ENCODE measurements at regions not wholly inside any gene's neighbourhood (a gene's known extent, or its start where the extent isn't known, plus 50 kb on each side); places are given as distances from the start of the nearest gene placed in this dataset.

GRCh38 chr13:99861771-99862170, 109.8 kb downstream of the ZIC5 start:
- DNase-seq, result no peak

- DNase-seq, result no peak
Observed at GRCh38 chr13:99860745-99861144, 110.8 kb downstream of the ZIC5 start.

DNA sequence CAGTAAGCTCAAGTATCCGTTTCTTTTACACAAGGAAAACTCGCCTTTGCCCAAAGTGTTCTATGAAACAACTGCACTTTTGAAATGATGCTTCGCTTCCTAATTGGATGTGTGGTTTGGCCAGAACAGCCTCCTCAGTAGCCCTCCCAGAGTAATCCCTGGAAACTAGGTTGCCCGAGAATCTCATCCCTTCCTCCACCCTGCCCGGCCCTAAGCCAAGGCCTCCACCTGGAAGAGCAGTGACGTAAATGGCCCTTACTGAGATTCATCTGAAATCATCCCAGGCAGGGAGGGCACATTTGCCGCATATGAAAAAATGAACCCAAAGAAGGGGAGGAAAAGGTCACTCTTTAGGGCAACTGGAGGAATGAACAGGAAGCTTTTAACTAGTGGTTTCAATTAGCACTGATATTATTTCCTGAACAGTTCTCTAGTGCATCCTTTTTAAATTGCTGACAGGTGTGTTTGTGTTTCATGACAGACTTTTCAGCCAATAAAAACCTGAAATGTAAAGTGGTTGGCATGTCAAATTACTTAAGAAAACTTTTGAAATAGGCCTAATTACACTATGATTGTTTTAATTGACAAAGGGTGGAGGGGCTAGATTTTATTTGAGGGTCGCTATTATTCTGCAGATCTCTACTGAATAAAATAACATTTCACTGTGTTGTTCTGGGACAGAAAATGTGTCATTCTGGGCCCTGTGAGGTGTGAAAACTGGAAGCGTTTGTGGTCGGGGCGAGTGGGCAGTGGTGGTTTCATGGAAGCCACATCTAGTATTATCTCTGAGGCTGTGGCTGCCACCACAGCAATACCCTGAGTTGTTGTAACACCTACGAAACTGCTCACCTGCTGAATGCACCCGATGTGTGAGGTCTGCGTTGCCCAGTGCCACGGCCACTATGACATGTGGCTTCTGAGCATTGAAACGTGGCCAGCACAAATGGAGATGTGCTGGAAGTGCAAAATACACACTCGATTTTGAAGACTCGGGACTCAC, 112.1 kb downstream of the ZIC5 start:
- no peak for DNase-seq

- DNase-seq, result no peak
Observed at GRCh38 chr13:99857738-99858137, 113.8 kb downstream of the ZIC5 start.

- no peak for DNase-seq
Observed at GRCh38 chr13:99855526-99856420, 115.8 kb downstream of the ZIC5 start.

- DNase-seq, result no peak
Observed at GRCh38 chr13:99854366-99854765, 117.2 kb downstream of the ZIC5 start.

- no peak for DNase-seq
Observed at GRCh38 chr13:99847318-99847750, 124.2 kb downstream of the ZIC5 start.

- DNase-seq, result no peak
Observed at GRCh38 chr13:99845161-99845874, 126.2 kb downstream of the ZIC5 start.

DNA sequence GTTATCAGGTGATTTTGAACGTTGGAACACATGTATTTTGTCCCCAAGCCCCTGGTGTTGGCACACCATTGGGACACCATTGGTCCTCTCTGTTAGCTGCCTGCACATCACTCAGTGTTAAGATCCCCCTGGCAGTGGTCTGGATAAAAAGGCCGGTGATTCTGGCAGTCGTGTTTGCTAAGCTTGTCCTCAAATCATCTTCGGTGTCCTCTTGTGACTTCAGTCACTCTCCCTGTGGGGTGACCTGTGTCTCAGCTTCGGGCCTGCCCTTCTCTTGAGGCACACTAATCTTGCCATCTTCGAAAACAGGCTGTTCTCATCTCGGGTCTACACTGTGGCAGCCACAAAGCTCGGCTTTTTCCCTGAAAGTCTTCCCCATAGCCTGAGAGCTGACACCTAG, 127.1 kb downstream of the ZIC5 start:
- no peak for DNase-seq

DNA sequence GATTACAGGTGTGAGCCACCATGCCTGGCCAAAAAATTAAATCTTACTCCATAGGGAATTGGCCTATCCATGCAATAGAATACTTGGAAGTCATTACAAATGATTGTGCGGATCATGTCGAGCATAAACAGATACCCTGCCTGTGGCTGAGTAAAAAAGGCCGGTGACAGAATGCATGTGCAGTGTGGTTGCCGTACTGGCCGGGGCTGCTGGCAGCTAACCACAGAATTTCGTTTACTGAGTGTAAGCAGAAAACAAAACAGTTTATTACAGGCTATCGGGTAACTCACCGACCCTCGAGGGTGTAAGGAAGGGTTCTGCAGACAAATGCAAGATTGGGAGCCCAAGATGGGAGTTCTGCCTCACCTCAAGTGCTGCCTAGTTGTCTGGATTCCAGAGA, 127.7 kb downstream of the ZIC5 start:
- DNase-seq, result no peak

GRCh38 chr13:99842405-99842804, 129.2 kb downstream of the ZIC5 start:
- DNase-seq, result no peak

DNA sequence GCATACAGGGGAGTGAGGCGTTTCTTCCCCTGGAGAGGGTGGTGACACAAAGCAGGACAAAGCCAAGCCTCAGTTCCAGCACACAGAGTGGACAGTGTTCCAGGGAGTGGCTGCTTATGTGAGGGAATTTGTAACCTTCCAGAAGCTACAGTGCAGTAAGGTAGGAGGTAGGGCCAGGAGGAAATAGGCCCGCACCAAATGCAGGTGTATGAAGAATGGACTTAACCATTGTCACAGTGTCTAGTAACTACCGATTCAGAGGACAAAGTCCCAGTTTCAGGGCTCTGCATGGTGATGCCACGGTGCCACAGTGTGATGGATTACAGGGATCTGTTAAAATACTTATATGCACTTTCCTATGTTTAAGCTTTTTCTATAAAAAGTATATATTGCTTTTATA, 135.3 kb downstream of the ZIC5 start:
- no peak for DNase-seq

- no peak for DNase-seq
Observed at GRCh38 chr13:99835442-99835841, 136.1 kb downstream of the ZIC5 start.

- no peak for DNase-seq
Observed at GRCh38 chr13:99834246-99834645, 137.3 kb downstream of the ZIC5 start.

DNA sequence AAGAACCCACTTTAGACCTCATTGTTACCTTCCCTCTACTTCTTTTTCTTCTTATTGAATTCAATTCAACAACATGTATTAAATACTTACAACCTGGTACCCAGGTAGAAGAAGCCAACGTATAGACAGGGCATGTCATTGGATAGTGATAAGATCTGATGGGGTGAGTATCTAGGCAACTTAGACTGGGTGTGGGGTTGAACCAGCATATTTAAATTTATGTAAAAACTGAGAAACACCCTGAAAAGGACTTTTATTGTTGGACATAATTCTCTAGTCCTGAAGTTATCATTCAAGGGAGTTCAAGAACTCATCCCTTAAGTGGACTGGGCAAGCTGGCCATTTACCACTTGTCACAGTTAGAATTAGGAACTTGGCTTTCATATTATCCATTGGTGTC, 139.2 kb downstream of the ZIC5 start:
- DNase-seq, result no peak

DNA sequence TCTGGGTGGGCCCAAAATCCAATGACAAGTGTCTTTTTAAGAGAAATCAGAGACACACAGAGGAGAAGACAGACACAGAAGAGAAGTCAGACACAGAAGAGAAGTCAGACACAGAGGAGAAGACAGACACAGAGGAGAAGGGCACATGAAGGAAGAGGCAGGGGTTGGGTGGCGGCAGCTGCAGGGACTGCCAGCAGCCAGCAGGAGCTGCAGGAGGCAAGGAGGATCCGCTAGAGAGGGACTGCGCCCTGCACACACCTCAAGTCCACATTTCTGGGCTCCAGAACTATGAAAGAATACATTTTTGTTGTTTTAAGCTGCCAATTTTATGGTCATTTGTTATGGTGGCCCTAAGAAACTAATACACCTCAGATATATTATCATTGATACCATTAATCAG, 140.6 kb downstream of the ZIC5 start:
- no peak for DNase-seq

- no peak for DNase-seq
Observed at GRCh38 chr13:99829593-99830239, 141.9 kb downstream of the ZIC5 start.

DNA sequence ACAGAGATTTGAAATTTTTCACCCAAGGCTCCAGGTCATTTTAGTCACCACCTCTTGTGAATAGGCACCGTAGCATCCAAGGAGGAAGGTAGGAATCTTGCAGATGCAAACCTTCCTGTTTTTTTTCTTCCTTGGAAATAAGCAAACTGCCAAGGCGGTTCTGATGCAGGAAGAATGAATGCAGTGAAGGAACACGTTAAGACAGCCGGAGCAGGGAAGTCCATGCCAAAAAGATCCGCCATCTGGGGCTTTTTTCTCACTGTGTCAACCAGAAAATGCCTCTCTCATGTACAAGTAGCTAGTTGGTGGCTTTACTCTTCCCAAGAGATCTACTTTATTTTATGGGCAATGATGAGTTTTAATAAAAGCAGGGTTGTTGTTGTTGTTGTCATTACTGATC, 142.4 kb downstream of the ZIC5 start:
- no peak for DNase-seq

DNA sequence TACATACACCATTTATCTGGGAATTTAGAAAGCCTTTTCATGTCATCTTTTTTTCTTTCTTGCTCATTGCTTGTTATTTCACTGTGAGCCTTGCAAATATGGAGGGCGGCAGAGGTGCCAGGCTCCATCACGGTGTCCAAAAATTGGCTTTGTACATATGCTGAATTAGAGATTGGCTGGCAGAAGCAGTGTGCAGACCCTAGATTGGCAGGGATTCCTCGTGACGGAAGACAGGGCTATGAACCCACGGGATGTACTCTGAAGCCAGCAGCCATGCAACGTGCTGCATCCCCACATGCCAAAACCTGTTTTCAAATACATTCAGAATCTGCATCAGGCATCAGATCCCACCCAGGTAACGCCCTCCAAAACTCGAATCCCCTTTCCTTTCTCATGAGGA, 142.8 kb downstream of the ZIC5 start:
- DNase-seq, result no peak

GRCh38 chr13:99828123-99828522, 143.4 kb downstream of the ZIC5 start:
- DNase-seq, result no peak

Measured in nucleus accumbens (tissue), 56 donors.